HEK293T (cell line): ENCODE measurements at regions not wholly inside any gene's neighbourhood (a gene's known extent, or its start where the extent isn't known, plus 50 kb on each side); places are given as distances from the start of the nearest gene placed in this dataset.

Experiments
- ARNT ChIP-seq: fragments of 450-650 bp; IDR thresholded peaks from 2 replicates; pipeline ENCODE4 v1.6.1; 2017; ENCODE audit warnings: mild to moderate bottlenecking
- ELF4 ChIP-seq: fragments of 450-650 bp; IDR thresholded peaks from 2 replicates; pipeline ENCODE4 v1.6.1; 2017; ENCODE audit warnings: antibody characterized with exemption
- FOXA1 ChIP-seq: fragments of 450-650 bp; IDR thresholded peaks from 2 replicates; pipeline ENCODE4 v1.6.1; 2016; ENCODE audit warnings: mild to moderate bottlenecking
- FOXK2 ChIP-seq: fragments of 450-650 bp; IDR thresholded peaks from 2 replicates; pipeline ENCODE4 v1.6.1; 2016; ENCODE audit warnings: mild to moderate bottlenecking
- L3MBTL2 ChIP-seq: fragments of 450-650 bp; conservative IDR thresholded peaks from 2 replicates; pipeline ENCODE4 v1.6.1; 2016; ENCODE audit warnings: mild to moderate bottlenecking
- LEF1 ChIP-seq: fragments of 450-650 bp; IDR thresholded peaks from 2 replicates; pipeline ENCODE4 v1.6.1; 2017; ENCODE audit warnings: mild to moderate bottlenecking, borderline replicate concordance
- NFRKB ChIP-seq: fragments of 450-650 bp; IDR thresholded peaks from 2 replicates; pipeline ENCODE4 v1.6.1; 2016; ENCODE audit warnings: mild to moderate bottlenecking, moderate library complexity
- SUZ12 ChIP-seq: fragments of 450-650 bp; IDR thresholded peaks from 2 replicates; pipeline ENCODE4 v1.6.1; 2016; ENCODE audit warnings: mild to moderate bottlenecking
- TARDBP ChIP-seq: fragments of 450-650 bp; IDR thresholded peaks from 2 replicates; pipeline ENCODE4 v1.6.1; 2016
- ZNF384 ChIP-seq: fragments of 450-650 bp; IDR thresholded peaks from 2 replicates; pipeline ENCODE4 v1.6.1; 2016

- TF ChIP-seq SUZ12 (no peak), FOXK2 (no peak), L3MBTL2 (no peak), FOXA1 (no peak), NFRKB (no peak), ARNT (no peak), LEF1 (no peak), ZNF384 (no peak), ELF4 (no peak), TARDBP (no peak)
Observed at GRCh38 chr12:67410246-67410645, 141.1 kb downstream of the CAND1 start.
